Large intestine (tissue), 3 donors: ENCODE measurements at regions not wholly inside any gene's neighbourhood (a gene's known extent, or its start where the extent isn't known, plus 50 kb on each side); places are given as distances from the start of the nearest gene placed in this dataset.
A peak's percentile ranks its signal among the peaks of the same experiment; 100 is the strongest.

Source experiments
- DNase-seq, 2 donors: peaks; one replicate each; pipeline versions ENCODE4 v3.0.0 to v3.0.0-alpha.2; 2013
- H3K27ac ChIP-seq: one replicate; pipeline ENCODE4 v1.5.1; 2013; ENCODE audit warnings: low read length
- H3K27me3 ChIP-seq: 2 replicates; pipeline ENCODE4 v1.6.1; 2013; ENCODE audit warnings: low read length; ENCODE audit not compliant: control insufficient read depth, insufficient read depth
- H3K36me3 ChIP-seq: 2 replicates; pipeline ENCODE4 v1.6.1; 2013; ENCODE audit warnings: low read length; ENCODE audit not compliant: control insufficient read depth, insufficient read depth
- H3K4me1 ChIP-seq: one replicate; pipeline ENCODE4 v1.6.1; 2013; ENCODE audit warnings: low read length; ENCODE audit not compliant: control insufficient read depth, insufficient read depth
- H3K4me3 ChIP-seq: one replicate; pipeline ENCODE4 v1.5.1; 2013; ENCODE audit warnings: low read length
- H3K9me3 ChIP-seq: one replicate; pipeline ENCODE4 v1.6.1; 2013; ENCODE audit warnings: mild to moderate bottlenecking, low read depth, low read length, moderate library complexity; ENCODE audit not compliant: control insufficient read depth
- WGBS: methylation state at CpG from one replicate; pipeline ENCODE4 v1.1.5; 2013; ENCODE audit warnings: low lambda C conversion rate; ENCODE audit not compliant: insufficient coverage; 5-methylcytosine and 5-hydroxymethylcytosine counted together

GRCh38 chr14:96638041-96638855 lies 136.1 kb downstream of the PAPOLA start:
- no peaks in the 10 kb centered on the region for H3K9me3 ChIP-seq
- 83% methylated on average over 1 of the region's 12 CpGs for WGBS

DNA sequence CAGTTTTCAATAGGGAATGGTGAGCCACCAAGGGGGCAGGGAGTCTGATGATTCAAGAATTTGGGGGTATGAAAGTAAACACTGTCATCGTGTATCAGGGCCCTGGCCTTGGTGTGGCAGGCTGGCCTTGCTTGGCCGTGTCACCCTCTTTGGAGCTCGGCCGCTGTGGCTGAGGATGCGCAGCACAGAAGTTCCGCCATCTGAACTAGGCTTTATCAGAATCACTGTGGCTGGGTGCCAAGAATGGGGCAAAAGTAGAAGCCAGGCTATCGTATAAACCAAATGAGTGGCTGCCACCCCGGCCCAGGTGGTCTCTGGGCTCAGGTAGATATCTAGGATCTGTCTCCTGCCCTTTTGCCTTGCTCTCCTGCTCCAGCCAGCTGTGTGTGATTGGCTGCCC lies 137.4 kb downstream of the PAPOLA start:
- Histone ChIP-seq H3K27ac (no peak overlapping the region), H3K27me3 (no peaks in the 10 kb centered on the region), H3K36me3 (no peaks in the 10 kb centered on the region), H3K4me3 (no peak overlapping the region), H3K9me3 (no peaks in the 10 kb centered on the region), H3K4me1 (no peaks in the 10 kb centered on the region)
- DNase-seq = no peak
- 80% methylated on average over 1 of the region's 8 CpGs for WGBS

More at GRCh38 chr14:96638041-96638855, 136.1 kb downstream of the PAPOLA start:
- Histone ChIP-seq H3K4me3 (no peak overlapping the region), H3K27me3 (no peaks in the 10 kb centered on the region), H3K27ac (no peak overlapping the region), H3K4me1 (no peaks in the 10 kb centered on the region), H3K36me3 (no peaks in the 10 kb centered on the region)
- DNase-seq = no peak

GRCh38 chr14:96648506-96649326 lies 146.5 kb downstream of the PAPOLA start:
- Histone ChIP-seq H3K27ac (no peak overlapping the region), H3K9me3 (no peaks in the 10 kb centered on the region), H3K4me1 (no peaks in the 10 kb centered on the region), H3K36me3 (no peaks in the 10 kb centered on the region), H3K27me3 (no peaks in the 10 kb centered on the region), H3K4me3 (no peak overlapping the region)
- WGBS = no CpG with 5 or more reads among the region's 5 CpGs
- DNase-seq = no peak

DNA sequence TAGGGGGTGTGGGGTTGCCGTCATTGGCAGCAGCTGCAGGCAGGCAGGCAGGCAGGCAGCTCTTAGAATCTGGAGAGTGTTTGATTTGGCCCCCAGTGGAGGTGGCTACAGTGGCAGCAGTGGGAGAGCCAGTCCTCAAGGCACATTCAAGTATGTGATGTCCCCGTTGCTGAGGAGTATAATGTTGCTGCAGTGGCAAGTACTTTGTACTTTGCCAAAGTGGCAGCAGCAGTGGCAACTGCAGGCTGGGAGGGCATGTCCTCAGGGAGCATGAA lies 147.1 kb downstream of the PAPOLA start:
- no peaks in the 10 kb centered on the region for H3K27me3 ChIP-seq
- no CpG with 5 or more reads among the region's 2 CpGs for WGBS
- H3K9me3 ChIP-seq = no peaks in the 10 kb centered on the region
- DNase-seq = no peak
- no peak overlapping the region for H3K27ac ChIP-seq
- H3K4me1 ChIP-seq = no peaks in the 10 kb centered on the region
- H3K4me3 ChIP-seq = no peak overlapping the region
- no peaks in the 10 kb centered on the region for H3K36me3 ChIP-seq

GRCh38 chr14:96653597-96653996 lies 143.6 kb upstream of the VRK1 start:
- H3K36me3 ChIP-seq = no peaks in the 10 kb centered on the region
- no peaks in the 10 kb centered on the region for H3K27me3 ChIP-seq
- 100% methylated on average over 5 of the region's 8 CpGs for WGBS
- no peaks in the 10 kb centered on the region for H3K9me3 ChIP-seq
- H3K4me3 ChIP-seq = no peak overlapping the region
- no peaks in the 10 kb centered on the region for H3K4me1 ChIP-seq
- no peak for DNase-seq
- no peak overlapping the region for H3K27ac ChIP-seq

DNA sequence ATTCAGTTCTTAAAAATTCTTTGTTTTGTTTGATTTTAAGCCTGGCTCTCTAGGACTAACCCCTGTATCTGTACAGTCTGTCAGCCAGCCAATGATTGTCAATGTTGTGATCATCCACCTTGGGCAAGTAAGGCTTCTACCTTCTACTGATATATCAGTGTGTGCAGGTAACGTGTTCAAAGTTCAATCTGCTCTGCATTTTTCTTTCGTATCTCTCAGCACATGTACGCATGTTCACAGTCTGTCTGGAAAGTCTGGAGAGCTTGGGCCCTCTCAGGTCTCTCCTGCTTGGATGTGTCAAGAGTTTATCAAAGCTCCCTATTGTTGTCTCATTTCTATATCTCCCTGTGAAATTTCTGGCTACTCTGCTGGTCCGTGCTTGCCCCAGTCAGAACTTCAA lies 138.6 kb upstream of the VRK1 start:
- Histone ChIP-seq H3K36me3 (no peaks in the 10 kb centered on the region), H3K4me3 (no peak overlapping the region), H3K27me3 (no peaks in the 10 kb centered on the region), H3K4me1 (peaks cover 39% of the 10 kb centered on the region), H3K9me3 (peaks cover 4% of the 10 kb centered on the region), H3K27ac (peak overlapping the region; percentile 54)
- WGBS = no CpG with 5 or more reads among the region's 4 CpGs
- DNase-seq = peak; percentile 69 to 85

DNA sequence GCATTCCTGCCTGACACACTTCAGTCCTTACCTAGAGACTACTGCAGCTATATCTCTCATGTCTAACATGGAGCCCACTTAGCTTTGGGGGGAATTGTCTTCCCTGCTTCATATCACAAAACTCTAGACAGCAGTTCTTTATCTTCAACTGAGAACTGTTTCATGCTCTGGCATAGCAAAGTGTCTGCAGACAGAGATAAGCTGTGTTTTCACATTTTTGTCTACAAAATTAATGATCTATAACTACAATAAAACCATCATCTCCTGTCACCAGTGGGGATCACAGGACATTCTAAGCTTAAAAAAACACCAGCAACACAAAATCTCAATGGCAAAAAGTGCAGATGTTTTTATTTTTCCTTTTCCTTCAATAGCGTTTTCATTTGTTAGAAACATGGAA lies 137.1 kb upstream of the VRK1 start:
- WGBS = no CpG with 5 or more reads among the region's 1 CpG
- peak in 1 of 2 donors; percentile 8 for DNase-seq
- H3K27ac ChIP-seq = no peak overlapping the region
- peaks cover 39% of the 10 kb centered on the region for H3K4me1 ChIP-seq
- H3K4me3 ChIP-seq = no peak overlapping the region
- H3K9me3 ChIP-seq = peaks cover 4% of the 10 kb centered on the region
- no peaks in the 10 kb centered on the region for H3K36me3 ChIP-seq
- no peaks in the 10 kb centered on the region for H3K27me3 ChIP-seq

- H3K36me3 ChIP-seq = no peaks in the 10 kb centered on the region
- peaks cover 39% of the 10 kb centered on the region for H3K4me1 ChIP-seq
- DNase-seq = peak in 1 of 2 donors; percentile 23
- no CpG with 5 or more reads among the region's 4 CpGs for WGBS
- peak overlapping the region; percentile 5 for H3K27ac ChIP-seq
- H3K27me3 ChIP-seq = no peaks in the 10 kb centered on the region
- H3K9me3 ChIP-seq = peaks cover 4% of the 10 kb centered on the region
- H3K4me3 ChIP-seq = no peak overlapping the region
Measured at GRCh38 chr14:96660667-96661066, 136.5 kb upstream of the VRK1 start.

- no peak overlapping the region for H3K4me3 ChIP-seq
- peak in 1 of 2 donors; percentile 14 for DNase-seq
- no peaks in the 10 kb centered on the region for H3K27me3 ChIP-seq
- H3K36me3 ChIP-seq = no peaks in the 10 kb centered on the region
- H3K27ac ChIP-seq = peak overlapping the region; percentile 13
- peaks cover 4% of the 10 kb centered on the region for H3K9me3 ChIP-seq
- H3K4me1 ChIP-seq = peaks cover 39% of the 10 kb centered on the region
Measured at GRCh38 chr14:96661244-96661969, 135.8 kb upstream of the VRK1 start.

GRCh38 chr14:96662116-96662970 lies 134.8 kb upstream of the VRK1 start:
- Histone ChIP-seq H3K9me3 (peaks cover 4% of the 10 kb centered on the region), H3K27me3 (no peaks in the 10 kb centered on the region), H3K27ac (peak overlapping the region; percentile 68), H3K4me1 (peaks cover 39% of the 10 kb centered on the region), H3K4me3 (no peak overlapping the region), H3K36me3 (no peaks in the 10 kb centered on the region)
- peak; percentile 37 to 77 for DNase-seq
- no CpG with 5 or more reads among the region's 15 CpGs for whole genome bisulfite sequencing
